Thoracic aorta (tissue), 2 donors: ENCODE measurements at regions not wholly inside any gene's neighbourhood (a gene's known extent, or its start where the extent isn't known, plus 50 kb on each side); places are given as distances from the start of the nearest gene placed in this dataset.

Experiments
- ATAC-seq: fragments of 150-250 bp; one replicate; pipeline ENCODE4 v1.8.0; 2017; ENCODE audit warnings: low read depth; ENCODE audit not compliant: insufficient number of reproducible peaks, low FRiP score
- DNase-seq: peaks from one replicate; pipeline ENCODE4 v3.0.0-alpha.2; 2020; ENCODE audit warnings: low spot score
- H3K27ac ChIP-seq, 2 donors: fragments of 200-600 bp; sonication (generic); 1 replicate in 1 of 2; 2 replicates in 1 of 2; pipeline ENCODE4 v1.5.1; 2016; ENCODE audit warnings: mild to moderate bottlenecking in 2 of 2, moderate library complexity in 2 of 2
- H3K27me3 ChIP-seq: fragments of 200-600 bp; sonication (generic); replicated peaks from 2 replicates; pipeline ENCODE4 v1.6.0; 2016; ENCODE audit warnings: mild to moderate bottlenecking; ENCODE audit not compliant: insufficient read depth
- H3K36me3 ChIP-seq: fragments of 200-600 bp; sonication (generic); one replicate; pipeline ENCODE4 v1.5.1; 2016
- H3K4me1 ChIP-seq, 2 donors: fragments of 200-600 bp; sonication (generic); 1 replicate in 1 of 2; 2 replicates in 1 of 2; pipeline versions ENCODE4 v1.5.1 to v1.6.0; 2016; ENCODE audit warnings: low read depth in 2 of 2, mild to moderate bottlenecking in 1 of 2; ENCODE audit not compliant: control insufficient read depth in 1 of 2
- H3K4me3 ChIP-seq: fragments of 200-600 bp; sonication (generic); 2 replicates; pipeline ENCODE4 v1.5.1; 2016; ENCODE audit warnings: mild to moderate bottlenecking
- H3K9me3 ChIP-seq: fragments of 200-600 bp; sonication (generic); 2 replicates; pipeline ENCODE4 v1.5.1; 2016
- CTCF ChIP-seq: fragments of 200-600 bp; sonication (generic); IDR thresholded peaks from one replicate; pipeline ENCODE4 v1.5.1; 2019; ENCODE audit warnings: antibody characterized with exemption

- ATAC-seq: no peak
- TF ChIP-seq CTCF: no peak
- Histone ChIP-seq H3K9me3 (no peaks in the 10 kb centered on the region), H3K4me1 (no peaks in the 10 kb centered on the region), H3K36me3 (no peaks in the 10 kb centered on the region), H3K27ac (no peak overlapping the region), H3K4me3 (no peak overlapping the region), H3K27me3 (no peaks in the 10 kb centered on the region)
- no peak for DNase-seq
These were observed 334.3 kb upstream of the LRRC7 start for GRCh38 chr1:69233463-69233862.

GRCh38 chr1:69244211-69244610, 323.5 kb upstream of the LRRC7 start:
- no peaks in the 10 kb centered on the region for H3K9me3 ChIP-seq
- DNase-seq: no peak
- H3K36me3 ChIP-seq: no peaks in the 10 kb centered on the region
- no peak for ATAC-seq
- no peak overlapping the region for H3K27ac ChIP-seq
- H3K27me3 ChIP-seq: no peaks in the 10 kb centered on the region
- no peak for TF ChIP-seq CTCF
- no peak overlapping the region for H3K4me3 ChIP-seq
- no peaks in the 10 kb centered on the region for H3K4me1 ChIP-seq

- H3K36me3 ChIP-seq: no peaks in the 10 kb centered on the region
- no peak overlapping the region for H3K27ac ChIP-seq
- H3K4me3 ChIP-seq: no peak overlapping the region
- ATAC-seq (no peak), DNase-seq (no peak)
- no peaks in the 10 kb centered on the region for H3K9me3 ChIP-seq
- TF ChIP-seq CTCF: no peak
- no peaks in the 10 kb centered on the region for H3K27me3 ChIP-seq
- no peaks in the 10 kb centered on the region for H3K4me1 ChIP-seq
These were observed 321.6 kb upstream of the LRRC7 start for GRCh38 chr1:69246109-69246508.

- TF ChIP-seq CTCF: no peak
- H3K27ac ChIP-seq: no peak overlapping the region
- H3K4me1 ChIP-seq: no peaks in the 10 kb centered on the region
- no peaks in the 10 kb centered on the region for H3K36me3 ChIP-seq
- ATAC-seq (no peak), DNase-seq (no peak)
- no peaks in the 10 kb centered on the region for H3K27me3 ChIP-seq
- no peaks in the 10 kb centered on the region for H3K9me3 ChIP-seq
- no peak overlapping the region for H3K4me3 ChIP-seq
These were observed 321.0 kb upstream of the LRRC7 start for GRCh38 chr1:69246710-69247109.

GRCh38 chr1:69252696-69253095, 315.0 kb upstream of the LRRC7 start:
- DNase-seq (no peak), ATAC-seq (no peak)
- Histone ChIP-seq H3K36me3 (no peaks in the 10 kb centered on the region), H3K4me3 (no peak overlapping the region), H3K4me1 (no peaks in the 10 kb centered on the region), H3K9me3 (no peaks in the 10 kb centered on the region), H3K27me3 (no peaks in the 10 kb centered on the region), H3K27ac (no peak overlapping the region)
- TF ChIP-seq CTCF: no peak
